Retinal pigment epithelial cell (primary cell): ENCODE measurements at regions not wholly inside any gene's neighbourhood (a gene's known extent, or its start where the extent isn't known, plus 50 kb on each side); places are given as distances from the start of the nearest gene placed in this dataset.

Experiments used
- DNase-seq: peaks from one replicate; pipeline ENCODE4 v3.0.0-alpha.2; 2010; ENCODE audit warnings: low read depth
- H3K4me3 ChIP-seq: 2 replicates; pipeline ENCODE4 v1.5.1; 2011; ENCODE audit warnings: mild to moderate bottlenecking, low read length, control low read depth, moderate library complexity
- TF ChIP-seq, protein P1 (sequence below): conservative IDR thresholded peaks from 2 replicates; pipeline ENCODE4 v1.5.1; 2011; ENCODE audit warnings: low read depth, low read length, control low read depth, inconsistent platforms

DNA sequence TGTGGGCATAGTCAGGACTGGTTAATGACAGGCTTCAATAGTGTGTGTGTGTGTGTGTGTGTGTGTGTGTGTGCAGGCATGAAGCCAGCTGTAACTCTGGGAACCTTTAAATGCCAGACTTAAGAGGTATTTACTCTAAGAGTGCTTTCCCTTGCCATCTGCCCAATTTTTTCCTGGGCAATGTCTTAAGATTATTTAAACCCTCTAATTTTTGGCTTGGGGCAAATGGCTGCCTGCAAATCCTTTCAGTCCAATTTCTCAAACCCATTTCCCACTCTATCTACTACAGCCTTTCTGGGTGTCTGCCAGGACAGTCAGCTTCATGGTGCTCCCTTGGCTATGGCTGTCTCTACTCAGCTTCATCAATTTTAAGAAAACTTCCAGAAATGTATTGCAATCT is 62.6 kb upstream of the C1GALT1 start:
- no peak for DNase-seq
- no peak overlapping the region for H3K4me3 ChIP-seq
- TF ChIP-seq, protein P1, sequence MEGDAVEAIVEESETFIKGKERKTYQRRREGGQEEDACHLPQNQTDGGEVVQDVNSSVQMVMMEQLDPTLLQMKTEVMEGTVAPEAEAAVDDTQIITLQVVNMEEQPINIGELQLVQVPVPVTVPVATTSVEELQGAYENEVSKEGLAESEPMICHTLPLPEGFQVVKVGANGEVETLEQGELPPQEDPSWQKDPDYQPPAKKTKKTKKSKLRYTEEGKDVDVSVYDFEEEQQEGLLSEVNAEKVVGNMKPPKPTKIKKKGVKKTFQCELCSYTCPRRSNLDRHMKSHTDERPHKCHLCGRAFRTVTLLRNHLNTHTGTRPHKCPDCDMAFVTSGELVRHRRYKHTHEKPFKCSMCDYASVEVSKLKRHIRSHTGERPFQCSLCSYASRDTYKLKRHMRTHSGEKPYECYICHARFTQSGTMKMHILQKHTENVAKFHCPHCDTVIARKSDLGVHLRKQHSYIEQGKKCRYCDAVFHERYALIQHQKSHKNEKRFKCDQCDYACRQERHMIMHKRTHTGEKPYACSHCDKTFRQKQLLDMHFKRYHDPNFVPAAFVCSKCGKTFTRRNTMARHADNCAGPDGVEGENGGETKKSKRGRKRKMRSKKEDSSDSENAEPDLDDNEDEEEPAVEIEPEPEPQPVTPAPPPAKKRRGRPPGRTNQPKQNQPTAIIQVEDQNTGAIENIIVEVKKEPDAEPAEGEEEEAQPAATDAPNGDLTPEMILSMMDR = no peak

DNA sequence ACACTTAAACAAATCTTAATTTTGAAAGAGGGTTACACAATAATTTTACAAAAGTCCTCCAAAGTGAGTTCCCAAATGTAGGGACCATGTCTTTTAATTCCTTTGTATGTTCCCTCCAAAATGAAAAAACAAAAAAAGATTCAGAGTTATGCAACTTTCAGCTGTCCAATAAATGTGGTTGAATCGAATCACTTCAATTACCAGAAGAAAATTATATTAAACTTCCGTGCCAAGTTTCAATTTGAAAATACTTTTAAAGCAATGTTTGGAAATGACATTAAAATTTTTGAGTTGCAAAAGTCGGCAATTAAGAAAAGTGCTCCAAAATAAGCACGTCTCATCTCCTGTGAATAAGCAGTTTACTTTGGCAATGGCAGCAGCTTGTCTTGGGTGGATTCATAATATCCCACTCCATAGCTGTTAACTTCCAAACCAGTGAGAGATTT is 60.3 kb upstream of the C1GALT1 start:
- TF ChIP-seq, protein P1 = no peak
- no peak for DNase-seq
- H3K4me3 ChIP-seq = no peak overlapping the region

DNA sequence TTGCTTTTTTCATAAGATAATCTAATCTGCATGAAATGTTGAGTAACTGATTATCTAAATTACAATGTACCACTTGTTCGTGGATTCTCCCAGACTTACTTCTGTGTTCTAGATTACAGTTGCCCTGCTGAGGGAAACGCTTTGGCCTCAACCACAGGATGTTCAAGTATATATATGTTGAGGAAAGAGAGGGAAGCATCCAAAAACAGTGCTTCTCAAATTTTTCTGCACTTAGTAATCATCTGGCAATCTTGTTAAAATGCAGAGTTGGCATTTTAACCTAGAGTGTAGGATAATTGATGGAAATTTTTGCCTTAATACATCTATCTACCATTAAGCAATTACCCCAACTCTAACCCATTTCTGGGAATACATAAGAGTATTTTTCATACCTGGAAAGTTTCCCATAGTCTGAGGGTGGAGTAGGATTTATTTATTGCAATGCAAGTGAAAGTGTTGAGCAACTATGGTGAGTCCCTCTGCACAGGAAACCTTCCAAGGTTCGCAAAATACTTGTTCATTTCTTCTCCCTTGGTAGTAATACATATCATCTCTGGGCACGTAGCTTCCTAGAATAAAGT is 59.6 kb upstream of the C1GALT1 start:
- no peak for DNase-seq
- H3K4me3 ChIP-seq = no peak overlapping the region
- TF ChIP-seq, protein P1 = no peak

DNA sequence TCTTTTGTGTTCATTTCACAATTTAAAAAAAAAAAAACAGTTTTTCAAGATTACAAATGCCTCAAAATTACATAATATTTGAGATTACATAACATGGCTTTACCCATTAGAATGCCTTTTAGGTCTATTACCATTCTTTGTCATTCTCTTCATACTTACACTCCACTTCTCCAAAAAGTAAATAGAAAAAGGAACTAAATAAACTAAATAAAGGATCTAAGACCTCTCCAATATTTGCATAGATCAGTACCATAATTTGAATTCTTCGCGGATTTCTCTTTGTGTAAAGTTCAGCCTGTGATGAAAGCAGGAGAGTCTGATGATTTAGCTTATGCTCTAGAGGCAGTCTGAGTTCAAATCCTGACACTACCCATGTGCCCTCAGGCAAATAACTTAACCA is 56.4 kb upstream of the C1GALT1 start:
- TF ChIP-seq, protein P1 = no peak
- no peak for DNase-seq
- H3K4me3 ChIP-seq = no peak overlapping the region

DNA sequence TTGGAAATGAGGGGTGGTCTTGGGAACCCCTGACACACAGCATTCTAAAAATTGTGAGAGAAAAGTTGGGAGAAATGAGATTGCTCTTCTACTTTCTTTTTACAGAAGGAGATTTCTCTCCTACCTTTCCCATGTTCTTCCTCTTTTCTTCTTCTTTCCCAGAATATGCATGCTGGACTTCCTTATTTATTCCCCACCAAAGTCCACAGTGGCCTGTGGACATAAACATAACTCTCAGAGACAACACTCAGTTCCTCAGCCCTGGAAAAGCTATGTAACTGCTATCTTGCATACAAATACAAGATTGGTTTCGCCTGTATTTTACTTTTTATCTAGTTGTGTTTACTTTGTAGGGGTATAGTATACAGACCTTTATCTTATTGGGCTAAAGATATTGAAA is 54.6 kb upstream of the C1GALT1 start:
- DNase-seq = no peak
- no peak overlapping the region for H3K4me3 ChIP-seq
- TF ChIP-seq, protein P1 = no peak

DNA sequence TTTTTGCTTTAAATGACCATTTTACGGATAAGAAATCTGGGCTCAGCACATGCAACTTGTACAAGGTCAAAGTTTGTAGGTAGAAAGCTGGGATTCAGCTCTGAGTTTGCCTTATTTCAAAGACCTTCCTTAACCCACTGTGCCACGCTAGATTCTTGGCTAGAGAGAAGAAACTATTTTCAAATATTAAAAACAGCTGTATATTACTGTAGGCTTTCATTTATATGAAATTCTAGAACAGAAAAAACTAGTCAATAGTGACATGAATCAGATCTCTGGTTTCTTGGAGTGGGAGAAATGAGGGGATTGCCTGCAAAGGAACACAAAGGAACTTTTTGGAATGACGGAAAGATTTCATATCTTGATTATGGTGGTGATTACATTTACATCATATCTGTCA is 53.0 kb upstream of the C1GALT1 start:
- DNase-seq = no peak
- TF ChIP-seq, protein P1 = no peak
- H3K4me3 ChIP-seq = no peak overlapping the region

DNA sequence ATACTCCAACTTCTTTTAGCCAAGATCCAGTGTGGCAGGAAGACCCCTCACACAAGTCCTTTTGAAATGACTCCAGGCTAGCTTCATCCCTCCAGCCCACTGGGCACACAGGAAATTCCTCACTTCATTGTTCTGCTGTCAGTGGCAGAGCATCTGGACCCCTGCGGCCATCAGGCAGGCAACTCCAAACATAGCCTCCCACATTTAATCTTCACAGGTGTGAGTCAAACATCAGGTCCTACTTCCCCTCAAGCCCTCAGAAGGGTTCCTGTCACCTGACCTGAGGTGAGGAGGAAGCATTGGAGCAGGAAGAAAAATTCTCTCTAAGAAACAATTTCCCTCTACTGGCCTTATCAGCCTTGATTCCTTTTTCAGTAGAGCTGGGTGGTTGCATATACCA is 51.1 kb upstream of the C1GALT1 start:
- TF ChIP-seq, protein P1 = no peak
- DNase-seq = no peak
- H3K4me3 ChIP-seq = no peak overlapping the region
